Hypothalamus (tissue), 51 donors: ENCODE measurements at regions not wholly inside any gene's neighbourhood (a gene's known extent, or its start where the extent isn't known, plus 50 kb on each side); places are given as distances from the start of the nearest gene placed in this dataset.

ENCODE experiments used
- DNase-seq, 51 donors: peaks; one replicate each; lab custom pipeline; 2025; lab: John Stamatoyannopoulos, UW

GRCh38 chr5:166163996-166164610 is 2127.3 kb upstream of the WWC1 start:
- no peak for DNase-seq

GRCh38 chr5:166165596-166165995 is 2125.8 kb upstream of the WWC1 start:
- no peak for DNase-seq

- no peak for DNase-seq
Measured at GRCh38 chr5:166166071-166166470, 2125.4 kb upstream of the WWC1 start.

GRCh38 chr5:166172597-166172996 is 2118.8 kb upstream of the WWC1 start:
- no peak for DNase-seq

- peak in 8 of 51 donors; percentile 1 to 11 (median 3) for DNase-seq
Measured at GRCh38 chr5:166178411-166179080, 2112.9 kb upstream of the WWC1 start.

- DNase-seq: no peak
Measured at GRCh38 chr5:166185185-166185584, 2106.3 kb upstream of the WWC1 start.

- DNase-seq: no peak
Measured at GRCh38 chr5:166188501-166189325, 2102.7 kb upstream of the WWC1 start.

GRCh38 chr5:166192696-166193095 is 2098.7 kb upstream of the WWC1 start:
- no peak for DNase-seq

- DNase-seq: no peak
Measured at GRCh38 chr5:166195981-166196380, 2095.5 kb upstream of the WWC1 start.

GRCh38 chr5:166200532-166200931 is 2090.9 kb upstream of the WWC1 start:
- DNase-seq: no peak

- no peak for DNase-seq
Measured at GRCh38 chr5:166211640-166212039, 2079.8 kb upstream of the WWC1 start.

GRCh38 chr5:166236327-166236726 is 2055.1 kb upstream of the WWC1 start:
- DNase-seq: no peak

GRCh38 chr5:166240705-166241104 is 2050.7 kb upstream of the WWC1 start:
- no peak for DNase-seq

GRCh38 chr5:166245556-166245955 is 2045.9 kb upstream of the WWC1 start:
- DNase-seq: no peak

- no peak for DNase-seq
Measured at GRCh38 chr5:166251786-166252185, 2039.7 kb upstream of the WWC1 start.

GRCh38 chr5:166257661-166258060 is 2033.8 kb upstream of the WWC1 start:
- DNase-seq: no peak

- no peak for DNase-seq
Measured at GRCh38 chr5:166262395-166262794, 2029.0 kb upstream of the WWC1 start.

GRCh38 chr5:166267907-166268306 is 2023.5 kb upstream of the WWC1 start:
- DNase-seq: no peak

- no peak for DNase-seq
Measured at GRCh38 chr5:166270712-166271111, 2020.7 kb upstream of the WWC1 start.

GRCh38 chr5:166276006-166276405 is 2015.4 kb upstream of the WWC1 start:
- DNase-seq: no peak

GRCh38 chr5:166279828-166280227 is 2011.6 kb upstream of the WWC1 start:
- no peak for DNase-seq

- DNase-seq: no peak
Measured at GRCh38 chr5:166281433-166281832, 2010.0 kb upstream of the WWC1 start.
